ENCODE measurements at regions not wholly inside any gene's neighbourhood (a gene's known extent, or its start where the extent isn't known, plus 50 kb on each side); places are given as distances from the start of the nearest gene placed in this dataset.

DNA sequence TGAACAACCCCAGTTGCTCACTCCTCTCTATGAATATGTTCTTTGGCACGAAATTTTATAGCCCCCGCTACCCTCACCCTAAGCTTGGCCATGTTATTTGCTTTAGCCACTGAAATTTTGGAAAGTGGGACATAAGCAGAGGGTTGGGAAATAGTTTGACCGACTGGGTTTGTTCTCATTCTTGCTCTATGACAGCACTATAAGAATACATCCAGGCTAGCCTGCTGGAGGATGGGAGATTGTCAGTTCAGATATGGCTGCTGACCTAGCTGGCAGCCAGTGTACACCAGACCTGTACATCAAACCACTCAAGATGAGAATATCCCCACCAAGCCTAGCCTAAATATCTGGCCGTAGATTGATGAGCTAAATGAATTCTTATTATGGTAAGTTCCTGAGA, 298.1 kb downstream of the PDGFC start:
- TF ChIP-seq EZH2phosphoT487 (IDR thresholded peaks at IDR 0.05; ENCODE audit: borderline replicate concordance, low read depth, low read length): no peak
- TF ChIP-seq, protein P1, sequence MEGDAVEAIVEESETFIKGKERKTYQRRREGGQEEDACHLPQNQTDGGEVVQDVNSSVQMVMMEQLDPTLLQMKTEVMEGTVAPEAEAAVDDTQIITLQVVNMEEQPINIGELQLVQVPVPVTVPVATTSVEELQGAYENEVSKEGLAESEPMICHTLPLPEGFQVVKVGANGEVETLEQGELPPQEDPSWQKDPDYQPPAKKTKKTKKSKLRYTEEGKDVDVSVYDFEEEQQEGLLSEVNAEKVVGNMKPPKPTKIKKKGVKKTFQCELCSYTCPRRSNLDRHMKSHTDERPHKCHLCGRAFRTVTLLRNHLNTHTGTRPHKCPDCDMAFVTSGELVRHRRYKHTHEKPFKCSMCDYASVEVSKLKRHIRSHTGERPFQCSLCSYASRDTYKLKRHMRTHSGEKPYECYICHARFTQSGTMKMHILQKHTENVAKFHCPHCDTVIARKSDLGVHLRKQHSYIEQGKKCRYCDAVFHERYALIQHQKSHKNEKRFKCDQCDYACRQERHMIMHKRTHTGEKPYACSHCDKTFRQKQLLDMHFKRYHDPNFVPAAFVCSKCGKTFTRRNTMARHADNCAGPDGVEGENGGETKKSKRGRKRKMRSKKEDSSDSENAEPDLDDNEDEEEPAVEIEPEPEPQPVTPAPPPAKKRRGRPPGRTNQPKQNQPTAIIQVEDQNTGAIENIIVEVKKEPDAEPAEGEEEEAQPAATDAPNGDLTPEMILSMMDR (conservative IDR thresholded peaks at IDR 0.05; ENCODE audit: low read length): no peak

DNA sequence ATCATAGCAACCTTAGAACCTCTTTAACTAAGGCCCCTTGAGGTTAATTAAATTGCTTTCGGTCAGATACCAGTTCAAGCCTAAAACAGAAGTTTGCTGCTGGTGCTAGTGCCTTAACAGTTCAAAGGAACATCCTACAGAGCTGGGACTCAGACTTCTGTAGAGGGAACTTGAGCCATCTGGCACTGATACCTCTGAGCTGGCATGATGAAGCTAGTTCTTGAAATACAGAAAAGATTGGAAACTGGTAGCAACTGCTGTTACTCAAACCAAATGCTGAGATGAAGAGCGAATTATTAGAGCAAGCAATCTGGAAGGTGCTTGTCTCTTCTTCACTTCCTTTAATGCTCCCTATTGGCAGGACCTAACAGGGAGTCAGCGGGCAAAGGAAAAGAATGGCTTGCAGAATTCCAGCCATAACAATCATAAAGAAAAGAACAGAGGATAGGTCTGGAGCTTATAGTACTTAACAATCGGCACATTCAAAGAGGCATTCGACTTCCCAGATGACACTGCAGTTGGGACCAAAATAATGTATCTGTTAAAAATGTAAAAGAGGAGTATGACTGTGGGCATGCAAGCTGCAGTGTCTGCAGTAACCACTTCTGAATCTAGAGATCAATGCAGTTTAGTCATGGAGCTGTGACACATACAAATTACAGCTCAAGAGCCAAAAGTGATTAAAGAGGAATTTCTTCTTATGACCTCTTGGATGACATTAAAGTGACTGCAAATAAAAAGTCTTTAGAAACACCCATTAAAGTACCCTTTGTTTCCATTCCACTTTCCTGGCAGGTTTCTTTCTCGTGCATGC, 298.9 kb downstream of the PDGFC start:
- Histone ChIP-seq H3K4me2 (ENCODE audit: low read length) (no peak overlapping the region), H3K4me3 (ENCODE audit: low read depth, low read length, poor library complexity, severe bottlenecking) (no peak overlapping the region), H3K4me1 (ENCODE audit: insufficient read depth, low read length, poor library complexity, severe bottlenecking) (no peaks in the 10 kb centered on the region), H3K9me2 (ENCODE audit: insufficient read depth, low read length) (no peaks in the 10 kb centered on the region), H4K20me1 (ENCODE audit: insufficient read depth, low read length) (no peaks in the 10 kb centered on the region), H3K36me3 (ENCODE audit: insufficient read depth, low read length) (no peaks in the 10 kb centered on the region), H3K27ac (ENCODE audit: low read depth, low read length, poor library complexity, severe bottlenecking) (no peak overlapping the region), H2AFZ (ENCODE audit: low read length) (no peak overlapping the region), H3K9me3 (ENCODE audit: low read length) (no peaks in the 10 kb centered on the region), H3K79me2 (ENCODE audit: insufficient read depth, low read depth, low read length) (no peaks in the 10 kb centered on the region)
- no peak for TF ChIP-seq EZH2phosphoT487 (IDR thresholded peaks at IDR 0.05; ENCODE audit: borderline replicate concordance, low read depth, low read length)
- TF ChIP-seq, protein P1 (conservative IDR thresholded peaks at IDR 0.05; ENCODE audit: low read length): no peak
- intact Hi-C loops (cut with micrococcal nuclease; ENCODE audit: unreplicated experiment): no loop called here
- DNase-seq (ENCODE audit: low spot score): no peak
- BruUV-seq (replicated peaks): no TSS peak
- POLR2A ChIA-PET: interaction anchor here (0.6 kb wide), 2 partner anchors 24 to 460 kb away, joined by 3 read pairs; no protein-coding TSS in a partner anchor
- CTCF ChIA-PET (ENCODE audit: unreplicated experiment): no interaction called here

More for the DNA sequence above, 298.1 kb downstream of the PDGFC start:
- CTCF ChIA-PET (ENCODE audit: unreplicated experiment): no interaction called here
- Histone ChIP-seq H3K79me2 (ENCODE audit: insufficient read depth, low read depth, low read length) (no peaks in the 10 kb centered on the region), H3K4me1 (ENCODE audit: insufficient read depth, low read length, poor library complexity, severe bottlenecking) (no peaks in the 10 kb centered on the region), H3K36me3 (ENCODE audit: insufficient read depth, low read length) (no peaks in the 10 kb centered on the region), H3K9me2 (ENCODE audit: insufficient read depth, low read length) (no peaks in the 10 kb centered on the region), H3K4me2 (ENCODE audit: low read length) (no peak overlapping the region), H3K4me3 (ENCODE audit: low read depth, low read length, poor library complexity, severe bottlenecking) (no peak overlapping the region), H3K27ac (ENCODE audit: low read depth, low read length, poor library complexity, severe bottlenecking) (no peak overlapping the region), H2AFZ (ENCODE audit: low read length) (no peak overlapping the region), H3K9me3 (ENCODE audit: low read length) (no peaks in the 10 kb centered on the region), H4K20me1 (ENCODE audit: insufficient read depth, low read length) (no peaks in the 10 kb centered on the region)
- no TSS peak for BruUV-seq (replicated peaks)
- POLR2A ChIA-PET: interaction anchor here (0.6 kb wide), 1 partner anchor 1522 kb away, joined by 3 read pairs; no protein-coding TSS in a partner anchor
- DNase-seq (ENCODE audit: low spot score): no peak
- intact Hi-C loops (cut with micrococcal nuclease; ENCODE audit: unreplicated experiment): no loop called here

DNA sequence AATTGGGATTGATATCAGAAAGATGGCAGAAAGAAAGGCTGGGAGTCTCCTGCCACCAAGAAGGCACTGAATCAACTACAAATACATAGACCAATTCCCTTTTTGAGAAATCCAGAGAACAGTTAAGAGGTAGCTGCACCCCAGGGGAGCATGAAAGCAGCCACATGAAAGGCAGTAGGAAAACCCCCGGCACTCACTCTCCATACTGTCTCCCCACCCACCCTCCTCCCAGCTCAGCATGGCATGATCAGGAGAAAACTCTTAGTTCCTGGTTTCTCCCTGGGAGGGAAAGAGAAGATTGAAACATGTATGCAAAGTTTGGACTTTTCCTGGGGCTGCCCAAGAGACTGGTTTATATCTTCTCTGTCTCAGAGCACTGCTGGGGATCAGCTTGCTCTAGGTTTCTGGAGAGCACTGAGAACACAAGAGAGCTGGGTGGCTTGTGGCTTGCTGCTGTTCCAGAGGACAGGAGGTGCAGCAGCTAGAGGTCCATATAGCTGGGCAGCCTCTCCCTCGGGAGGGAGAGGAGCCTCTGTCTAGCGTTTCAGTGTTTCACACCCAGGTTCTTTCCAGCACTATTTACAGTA, 305.7 kb downstream of the PDGFC start:
- ChIA-PET POLR2A (interaction anchor here (0.7 kb wide), 1 partner anchor 1885 kb away, joined by 10 read pairs; no protein-coding TSS in a partner anchor), CTCF (ENCODE audit: unreplicated experiment) (no interaction called here)
- Histone ChIP-seq H3K27ac (ENCODE audit: low read depth, low read length, poor library complexity, severe bottlenecking) (no peak overlapping the region), H3K79me2 (ENCODE audit: insufficient read depth, low read depth, low read length) (no peaks in the 10 kb centered on the region), H3K4me2 (ENCODE audit: low read length) (no peak overlapping the region), H3K4me3 (ENCODE audit: low read depth, low read length, poor library complexity, severe bottlenecking) (no peak overlapping the region), H3K9me2 (ENCODE audit: insufficient read depth, low read length) (no peaks in the 10 kb centered on the region), H3K4me1 (ENCODE audit: insufficient read depth, low read length, poor library complexity, severe bottlenecking) (no peaks in the 10 kb centered on the region), H4K20me1 (ENCODE audit: insufficient read depth, low read length) (no peaks in the 10 kb centered on the region), H3K36me3 (ENCODE audit: insufficient read depth, low read length) (no peaks in the 10 kb centered on the region), H2AFZ (ENCODE audit: low read length) (no peak overlapping the region), H3K9me3 (ENCODE audit: low read length) (no peaks in the 10 kb centered on the region)
- TF ChIP-seq, protein P1 (conservative IDR thresholded peaks at IDR 0.05; ENCODE audit: low read length): no peak
- no peak for TF ChIP-seq EZH2phosphoT487 (IDR thresholded peaks at IDR 0.05; ENCODE audit: borderline replicate concordance, low read depth, low read length)
- intact Hi-C loops (cut with micrococcal nuclease; ENCODE audit: unreplicated experiment): no loop called here
- BruUV-seq (replicated peaks): no TSS peak
- no peak for DNase-seq (ENCODE audit: low spot score)

Data from OCI-LY7 (cell line).